ENCODE measurements at regions not wholly inside any gene's neighbourhood (a gene's known extent, or its start where the extent isn't known, plus 50 kb on each side); places are given as distances from the start of the nearest gene placed in this dataset.

GRCh38 chr9:29390859-29391258 is 1817.6 kb upstream of the C9orf72 start:
- Histone ChIP-seq H3K36me3 (ENCODE audit: control insufficient read depth, insufficient read depth, low read length) (no peaks in the 10 kb centered on the region), H3K4me3 (ENCODE audit: low read depth, low read length) (no peak overlapping the region), H3K27me3 (ENCODE audit: control insufficient read depth, insufficient read depth, low read length) (no peaks in the 10 kb centered on the region)
- no peak for TF ChIP-seq CTCF (IDR thresholded peaks at IDR 0.05; ENCODE audit: insufficient read depth, low read length, poor library complexity, severe bottlenecking)
- no peak for DNase-seq (ENCODE audit: low read depth)

- no peak for DNase-seq (ENCODE audit: low read depth)
- Histone ChIP-seq H3K4me3 (ENCODE audit: low read depth, low read length) (no peak overlapping the region), H3K36me3 (ENCODE audit: control insufficient read depth, insufficient read depth, low read length) (no peaks in the 10 kb centered on the region), H3K27me3 (ENCODE audit: control insufficient read depth, insufficient read depth, low read length) (no peaks in the 10 kb centered on the region)
- no peak for TF ChIP-seq CTCF (IDR thresholded peaks at IDR 0.05; ENCODE audit: insufficient read depth, low read length, poor library complexity, severe bottlenecking)
Observed at GRCh38 chr9:29393064-29393463, 1819.8 kb upstream of the C9orf72 start.

DNA sequence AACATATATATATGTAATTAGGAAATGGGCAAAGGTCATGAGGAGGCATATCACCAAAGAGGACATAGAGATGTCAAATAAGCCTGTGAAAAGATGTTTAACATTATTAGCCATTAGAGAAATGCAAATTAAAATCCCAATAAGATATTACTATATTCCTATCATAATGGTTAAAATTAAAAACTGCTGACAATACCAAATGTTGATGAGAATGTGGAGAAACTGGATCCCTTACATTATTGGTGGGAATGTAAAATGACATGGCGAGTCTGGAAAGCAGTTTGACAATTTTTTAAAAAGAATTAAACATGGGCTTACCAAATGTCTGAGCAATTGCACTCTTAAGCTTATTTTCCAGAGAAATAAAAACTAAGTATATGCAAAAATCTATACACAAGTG is 1821.6 kb upstream of the C9orf72 start:
- Histone ChIP-seq H3K36me3 (ENCODE audit: control insufficient read depth, insufficient read depth, low read length) (no peaks in the 10 kb centered on the region), H3K27me3 (ENCODE audit: control insufficient read depth, insufficient read depth, low read length) (no peaks in the 10 kb centered on the region), H3K4me3 (ENCODE audit: low read depth, low read length) (no peak overlapping the region)
- DNase-seq (ENCODE audit: low read depth): no peak
- TF ChIP-seq CTCF (IDR thresholded peaks at IDR 0.05; ENCODE audit: insufficient read depth, low read length, poor library complexity, severe bottlenecking): no peak

DNA sequence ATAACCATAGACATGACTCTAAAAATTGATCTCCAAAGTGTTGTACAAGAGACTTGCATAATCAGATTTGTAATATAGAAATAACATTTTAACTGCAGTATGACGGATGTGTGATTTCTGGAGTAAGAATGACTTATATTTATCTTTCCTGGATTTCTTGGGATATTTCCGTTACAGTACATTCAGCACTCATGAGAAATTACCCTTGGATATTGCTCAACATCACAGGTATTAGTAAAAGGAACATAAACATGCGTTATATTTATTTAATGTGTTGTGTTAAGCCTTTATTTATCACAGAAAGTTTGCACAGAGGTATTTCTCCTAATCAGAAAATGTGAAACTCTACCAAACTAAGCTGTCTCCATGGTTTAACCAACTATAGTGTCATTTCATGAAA is 1823.9 kb upstream of the C9orf72 start:
- Histone ChIP-seq H3K36me3 (ENCODE audit: control insufficient read depth, insufficient read depth, low read length) (no peaks in the 10 kb centered on the region), H3K27me3 (ENCODE audit: control insufficient read depth, insufficient read depth, low read length) (no peaks in the 10 kb centered on the region), H3K4me3 (ENCODE audit: low read depth, low read length) (no peak overlapping the region)
- TF ChIP-seq CTCF (IDR thresholded peaks at IDR 0.05; ENCODE audit: insufficient read depth, low read length, poor library complexity, severe bottlenecking): no peak
- no peak for DNase-seq (ENCODE audit: low read depth)

DNA sequence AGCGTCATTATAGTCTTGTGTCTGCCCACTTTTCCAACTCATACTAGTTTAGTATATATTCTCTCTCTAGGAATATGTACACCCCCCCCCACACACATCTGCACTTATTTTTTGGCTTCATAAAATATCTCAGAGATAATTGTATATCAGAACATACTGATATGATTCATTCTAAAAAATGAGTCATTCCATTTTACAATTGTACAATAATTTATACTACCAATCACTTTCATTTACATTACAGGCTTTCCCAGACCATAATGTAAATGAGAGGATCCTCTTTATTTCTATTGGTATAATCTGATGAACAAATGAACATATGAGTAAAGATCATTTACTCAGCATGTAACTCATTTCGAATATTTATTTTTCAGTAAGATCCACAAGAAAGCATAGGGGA is 1842.9 kb upstream of the C9orf72 start:
- TF ChIP-seq CTCF (IDR thresholded peaks at IDR 0.05; ENCODE audit: insufficient read depth, low read length, poor library complexity, severe bottlenecking): no peak
- Histone ChIP-seq H3K4me3 (ENCODE audit: low read depth, low read length) (no peak overlapping the region), H3K27me3 (ENCODE audit: control insufficient read depth, insufficient read depth, low read length) (no peaks in the 10 kb centered on the region), H3K36me3 (ENCODE audit: control insufficient read depth, insufficient read depth, low read length) (no peaks in the 10 kb centered on the region)
- DNase-seq (ENCODE audit: low read depth): no peak

GRCh38 chr9:29422438-29422837 is 1849.2 kb upstream of the C9orf72 start:
- TF ChIP-seq CTCF (IDR thresholded peaks at IDR 0.05; ENCODE audit: insufficient read depth, low read length, poor library complexity, severe bottlenecking): no peak
- H3K36me3 ChIP-seq (ENCODE audit: control insufficient read depth, insufficient read depth, low read length): no peaks in the 10 kb centered on the region

More at GRCh38 chr9:29422438-29422837, 1849.2 kb upstream of the C9orf72 start:
- no peak for DNase-seq (ENCODE audit: low read depth)
- no peak overlapping the region for H3K4me3 ChIP-seq (ENCODE audit: low read depth, low read length)
- no peaks in the 10 kb centered on the region for H3K27me3 ChIP-seq (ENCODE audit: control insufficient read depth, insufficient read depth, low read length)

All from kidney epithelial cell (primary cell).